HUES6 (cell line): ENCODE measurements at regions not wholly inside any gene's neighbourhood (a gene's known extent, or its start where the extent isn't known, plus 50 kb on each side); places are given as distances from the start of the nearest gene placed in this dataset.
A peak's percentile ranks its signal among the peaks of the same experiment; 100 is the strongest.
"Not testable (repeated sequence)": the region's sequence is repeated elsewhere in the genome, so short reads cannot be mapped to it uniquely, and the experiment has no call there.

Experiments
- H3K27ac ChIP-seq: 2 replicates; pipeline ENCODE4 v1.7.0; 2013; ENCODE audit warnings: low read depth, mild to moderate bottlenecking, low read length, inconsistent platforms
- H3K27me3 ChIP-seq: 2 replicates; pipeline ENCODE4 v1.6.1; 2013; ENCODE audit warnings: low read length; ENCODE audit not compliant: control insufficient read depth, insufficient read depth
- H3K36me3 ChIP-seq: 2 replicates; pipeline ENCODE4 v1.6.1; 2013; ENCODE audit warnings: low read length; ENCODE audit not compliant: control insufficient read depth, insufficient read depth
- H3K4me1 ChIP-seq: 2 replicates; pipeline ENCODE4 v1.6.1; 2013; ENCODE audit warnings: low read length; ENCODE audit not compliant: control insufficient read depth, insufficient read depth
- H3K4me3 ChIP-seq: 2 replicates; pipeline ENCODE4 v1.5.1; 2013; ENCODE audit warnings: low read depth, low read length
- H3K9ac ChIP-seq: one replicate; pipeline ENCODE4 v1.6.1; 2013; ENCODE audit warnings: mild to moderate bottlenecking, low read length
- H3K9me3 ChIP-seq: 2 replicates; pipeline ENCODE4 v1.6.1; 2013; ENCODE audit warnings: low read depth, low read length; ENCODE audit not compliant: control insufficient read depth, insufficient read depth

GRCh38 chr1:73009938-73010337 lies 727.6 kb upstream of the NEGR1 start:
- Histone ChIP-seq H3K27ac (no peak overlapping the region), H3K9me3 (no peaks in the 10 kb centered on the region), H3K27me3 (no peaks in the 10 kb centered on the region), H3K4me1 (peaks cover 19% of the 10 kb centered on the region), H3K4me3 (no peak overlapping the region), H3K9ac (no peak overlapping the region), H3K36me3 (no peaks in the 10 kb centered on the region)

- Histone ChIP-seq H3K9me3 (no peaks in the 10 kb centered on the region), H3K4me3 (no peak overlapping the region), H3K4me1 (peaks cover 19% of the 10 kb centered on the region), H3K36me3 (no peaks in the 10 kb centered on the region), H3K27ac (0 out of 2 replicates have a peak overlapping the region, but pooled peaks have one; percentile 33), H3K27me3 (no peaks in the 10 kb centered on the region), H3K9ac (no peak overlapping the region)
These were observed 727.0 kb upstream of the NEGR1 start for GRCh38 chr1:73009311-73009710.

DNA sequence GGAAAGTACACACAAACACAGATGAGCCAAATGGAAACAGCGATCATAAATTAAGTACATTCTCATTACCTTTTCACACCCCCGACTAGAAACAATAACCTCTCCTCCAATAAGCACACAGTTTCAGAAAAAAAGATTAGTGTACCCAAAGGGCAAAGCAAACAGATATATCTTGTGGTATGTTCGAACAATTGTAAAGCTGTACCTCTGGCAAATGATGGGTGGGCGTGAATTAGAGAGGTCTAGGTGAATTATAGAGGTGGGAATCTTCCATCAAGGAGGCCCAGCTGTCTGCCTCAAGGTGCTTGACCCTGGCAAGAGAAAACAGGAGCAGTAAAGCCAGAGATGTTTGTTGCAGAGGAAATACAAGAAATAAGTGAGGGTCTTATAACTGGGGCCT lies 715.3 kb upstream of the NEGR1 start:
- no peaks in the 10 kb centered on the region for H3K27me3 ChIP-seq
- H3K4me1 ChIP-seq = peaks cover 5% of the 10 kb centered on the region; the same call in 1 of the 2 replicates
- no peak overlapping the region for H3K4me3 ChIP-seq
- H3K9ac ChIP-seq = no peak overlapping the region
- H3K36me3 ChIP-seq = peaks cover 10% of the 10 kb centered on the region; the same call in 1 of the 2 replicates
- H3K9me3 ChIP-seq = peaks cover 10% of the 10 kb centered on the region
- 0 out of 2 replicates have a peak overlapping the region, but pooled peaks have one; percentile 29 for H3K27ac ChIP-seq

DNA sequence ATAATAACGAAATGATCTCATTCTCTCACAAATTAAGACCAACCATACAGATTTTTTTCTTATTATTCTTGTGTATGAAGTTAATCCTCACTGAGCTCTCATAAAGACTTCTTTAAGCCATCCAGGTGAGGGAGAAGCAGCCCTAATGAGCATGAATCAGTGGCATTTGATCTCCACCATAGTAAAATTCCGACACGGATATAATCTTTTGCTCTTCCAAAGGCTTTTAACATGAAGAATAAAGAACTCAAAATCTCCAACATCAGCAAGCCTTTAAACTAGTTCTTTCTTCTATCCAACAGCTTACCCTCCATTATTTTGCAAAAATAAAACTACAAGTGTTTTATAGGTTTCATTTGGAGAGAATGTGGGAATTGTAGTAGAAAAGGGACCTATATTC lies 714.7 kb upstream of the NEGR1 start:
- Histone ChIP-seq H3K4me1 (peaks cover 5% of the 10 kb centered on the region; the same call in 1 of the 2 replicates), H3K9me3 (peaks cover 10% of the 10 kb centered on the region), H3K4me3 (no peak overlapping the region)

DNA sequence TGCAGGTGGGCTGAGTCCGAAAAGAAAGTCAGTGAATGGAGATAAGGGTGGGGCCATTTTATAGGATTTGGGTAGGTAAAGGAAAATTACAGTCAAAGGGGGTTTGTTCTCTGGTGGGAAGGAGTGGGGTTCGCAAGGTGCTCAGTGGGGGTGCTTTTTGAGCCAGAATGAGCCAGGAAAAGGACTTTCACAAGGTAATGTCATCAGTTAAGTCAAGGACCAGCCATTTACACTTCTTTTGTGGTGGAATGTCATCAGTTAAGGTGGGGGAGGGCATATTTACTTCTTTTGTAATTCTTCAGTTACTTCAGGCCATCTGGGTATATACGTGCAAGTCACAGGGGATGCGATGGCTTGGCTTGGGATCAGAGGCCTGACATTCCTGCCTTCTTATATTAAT lies 705.5 kb upstream of the NEGR1 start:
- H3K27ac ChIP-seq = peak overlapping the region; percentile 96
- H3K4me1 ChIP-seq = peaks cover 26% of the 10 kb centered on the region
- H3K27me3 ChIP-seq, H3K9me3 ChIP-seq, H3K36me3 ChIP-seq: not testable (repeated sequence)
- H3K4me3 ChIP-seq = peak overlapping the region; percentile 42; the same call in 1 of the 2 replicates
- H3K9ac ChIP-seq = peak overlapping the region; percentile 91

More for the DNA sequence above, 714.7 kb upstream of the NEGR1 start:
- Histone ChIP-seq H3K36me3 (peaks cover 10% of the 10 kb centered on the region; the same call in 1 of the 2 replicates), H3K27me3 (no peaks in the 10 kb centered on the region), H3K27ac (no peak overlapping the region), H3K9ac (no peak overlapping the region)

GRCh38 chr1:72986591-72987290 lies 704.4 kb upstream of the NEGR1 start:
- Histone ChIP-seq H3K4me1 (peaks cover 26% of the 10 kb centered on the region), H3K27me3 (peaks cover 4% of the 10 kb centered on the region; the same call in 1 of the 2 replicates), H3K9ac (peak overlapping the region; percentile 91), H3K36me3 (peaks cover 15% of the 10 kb centered on the region; the same call in 1 of the 2 replicates), H3K4me3 (peak overlapping the region; percentile 42), H3K27ac (peak overlapping the region; percentile 96), H3K9me3 (peaks cover 2% of the 10 kb centered on the region; the same call in 1 of the 2 replicates)

DNA sequence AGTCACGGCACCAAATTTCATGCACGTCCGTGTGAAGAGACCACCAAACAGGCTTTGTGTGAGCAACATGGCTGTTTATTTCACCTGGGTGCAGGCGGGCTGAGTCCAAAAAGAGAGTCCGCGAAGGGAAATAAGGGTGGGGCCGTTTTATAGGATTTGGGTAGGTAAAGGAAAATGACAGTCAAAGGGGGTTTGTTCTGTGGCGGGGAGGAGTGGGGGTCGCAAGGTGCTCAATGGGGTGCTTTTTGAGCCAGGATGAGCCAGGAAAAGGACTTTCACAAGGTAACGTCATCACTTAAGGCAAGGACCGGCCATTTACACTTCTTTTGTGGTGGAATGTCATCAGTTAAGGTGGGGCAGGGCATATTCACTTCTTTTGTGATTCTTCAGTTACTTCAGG lies 702.7 kb upstream of the NEGR1 start:
- peaks cover 26% of the 10 kb centered on the region for H3K4me1 ChIP-seq
- H3K27ac ChIP-seq = peak overlapping the region; percentile 96; the same call in 1 of the 2 replicates
- H3K9ac ChIP-seq = peak overlapping the region; percentile 91

GRCh38 chr1:72983011-72983410 lies 700.7 kb upstream of the NEGR1 start:
- Histone ChIP-seq H3K9ac (peak overlapping the region; percentile 96), H3K27ac (peak overlapping the region; percentile 85; the same call in 1 of the 2 replicates), H3K36me3 (peaks cover 34% of the 10 kb centered on the region), H3K4me1 (peaks cover 26% of the 10 kb centered on the region), H3K4me3 (peak overlapping the region; percentile 73)
- not testable (repeated sequence) for H3K9me3 ChIP-seq, H3K27me3 ChIP-seq

More for the DNA sequence above, 702.7 kb upstream of the NEGR1 start:
- H3K27me3 ChIP-seq, H3K9me3 ChIP-seq: not testable (repeated sequence)
- Histone ChIP-seq H3K36me3 (peaks cover 16% of the 10 kb centered on the region; the same call in 1 of the 2 replicates), H3K4me3 (peak overlapping the region; percentile 42)

DNA sequence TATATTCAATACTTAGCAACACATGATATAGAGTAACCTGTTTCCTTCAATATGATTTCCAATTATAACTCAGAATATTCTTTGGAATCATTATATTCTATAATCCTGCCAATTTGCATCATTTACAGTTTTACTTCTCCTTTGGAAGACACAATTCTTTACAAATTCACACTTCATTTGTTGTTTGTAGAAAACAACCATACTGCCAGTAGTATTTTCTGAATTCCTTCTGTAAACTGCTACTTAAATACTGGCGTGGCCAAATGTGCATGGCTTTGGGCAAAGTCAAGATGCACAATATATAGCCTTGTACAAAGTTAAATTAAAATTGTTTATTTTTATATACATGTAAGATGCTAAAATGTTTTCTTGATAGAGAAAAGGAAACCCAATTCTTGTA lies 687.1 kb upstream of the NEGR1 start:
- no peak overlapping the region for H3K9ac ChIP-seq
- H3K4me1 ChIP-seq = no peaks in the 10 kb centered on the region
- H3K9me3 ChIP-seq = peaks cover 6% of the 10 kb centered on the region; the same call in 1 of the 2 replicates
- H3K27me3 ChIP-seq = no peaks in the 10 kb centered on the region
- H3K27ac ChIP-seq = no peak overlapping the region
- no peak overlapping the region for H3K4me3 ChIP-seq
- H3K36me3 ChIP-seq = peaks cover 40% of the 10 kb centered on the region; the same call in 1 of the 2 replicates

- peaks cover 7% of the 10 kb centered on the region for H3K4me1 ChIP-seq
- no peak overlapping the region for H3K4me3 ChIP-seq
- H3K27ac ChIP-seq = no peak overlapping the region
- no peaks in the 10 kb centered on the region for H3K9me3 ChIP-seq
- H3K9ac ChIP-seq = no peak overlapping the region
- no peaks in the 10 kb centered on the region for H3K27me3 ChIP-seq
- H3K36me3 ChIP-seq = no peaks in the 10 kb centered on the region
These were observed 672.6 kb upstream of the NEGR1 start for GRCh38 chr1:72954943-72955342.

- H3K36me3 ChIP-seq, H3K4me1 ChIP-seq, H3K27ac ChIP-seq, H3K9me3 ChIP-seq, H3K4me3 ChIP-seq, H3K9ac ChIP-seq, H3K27me3 ChIP-seq: not testable (repeated sequence)
These were observed 668.6 kb upstream of the NEGR1 start for GRCh38 chr1:72950900-72951299.
